B cell (primary cell): ENCODE measurements at regions not wholly inside any gene's neighbourhood (a gene's known extent, or its start where the extent isn't known, plus 50 kb on each side); places are given as distances from the start of the nearest gene placed in this dataset.

ENCODE experiments used
- ATAC-seq: fragments of 200-7000 bp; cut with Tn5 transposase; one replicate; pipeline ENCODE4 v1.10.0; 2021; ENCODE audit warnings: low read depth, mild to moderate bottlenecking, moderate number of reproducible peaks, moderate library complexity
- CTCF ChIA-PET: fragments of 350-600 bp; sonication (Branson Sonifier 250); formaldehyde crosslinking; loops from one replicate; lab custom pipeline; 2021; ENCODE audit warnings: antibody characterized with exemption, inconsistent platforms; lab: Charles Lee
- POLR2A ChIA-PET: fragments of 350-600 bp; sonication (Branson Sonifier 250); formaldehyde crosslinking; loops from one replicate; lab custom pipeline; 2021; ENCODE audit warnings: antibody characterized with exemption; lab: Charles Lee
- DNase-seq: peaks from one replicate; pipeline ENCODE4 v3.0.0; 2013
- H2AFZ ChIP-seq: 2 replicates; pipeline ENCODE4 v1.6.1; 2012; ENCODE audit warnings: mild to moderate bottlenecking, low read depth, low read length; ENCODE audit not compliant: insufficient read depth, poor library complexity, severe bottlenecking
- H3K27ac ChIP-seq, 2 donors: 1 replicate in 1 of 2; 2 replicates in 1 of 2; pipeline ENCODE4 v1.5.1; 2012 to 2013; ENCODE audit warnings: low read length in 2 of 2, mild to moderate bottlenecking in 2 of 2, moderate library complexity in 1 of 2
- H3K27me3 ChIP-seq, 4 experiments: fragments of 200-600 bp in 1 of 4; sonication (generic) in 1 of 4; replicated peaks in 1 of 4; 1 replicate in 2 of 4; 2 replicates in 2 of 4; pipeline versions ENCODE4 v1.6.1 to v1.7.0; 2013 to 2016; ENCODE audit warnings: low read length in 3 of 4, mild to moderate bottlenecking in 2 of 4, mixed read lengths in 1 of 4, moderate library complexity in 1 of 4; ENCODE audit not compliant: insufficient read depth in 4 of 4, control insufficient read depth in 3 of 4; ENCODE audit errors: control extremely low read depth in 1 of 4
- H3K36me3 ChIP-seq, 2 experiments: replicated peaks in 1 of 2; 1 replicate in 1 of 2; 2 replicates in 1 of 2; pipeline versions ENCODE4 v1.6.1 to v1.7.1; 2013; ENCODE audit warnings: low read length in 1 of 2; ENCODE audit not compliant: insufficient read depth in 2 of 2, control insufficient read depth in 1 of 2; ENCODE audit errors: control extremely low read depth in 1 of 2, extremely low read depth in 1 of 2
- H3K4me1 ChIP-seq, 2 donors: fragments of 200-600 bp in 1 of 2; sonication (generic) in 1 of 2; 1 replicate in 1 of 2; 2 replicates in 1 of 2; pipeline versions ENCODE4 v1.5.1 to v1.6.1; 2013 to 2017; ENCODE audit warnings: low read length in 2 of 2; ENCODE audit not compliant: control insufficient read depth in 2 of 2, insufficient read depth in 2 of 2
- H3K4me2 ChIP-seq: replicated peaks from 2 replicates; pipeline ENCODE3; 2012; ENCODE audit warnings: mild to moderate bottlenecking, low read depth, low read length; ENCODE audit not compliant: poor library complexity, severe bottlenecking
- H3K4me3 ChIP-seq, 5 experiments: fragments of 200-600 bp in 1 of 5; sonication (generic) in 1 of 5; 1 replicate in 3 of 5; 2 replicates in 2 of 5; pipeline versions ENCODE4 v1.5.1 to v1.7.0; 2011 to 2016; ENCODE audit warnings: low read length in 4 of 5, mild to moderate bottlenecking in 4 of 5, low read depth in 2 of 5, control low read depth in 1 of 5, moderate library complexity in 1 of 5; ENCODE audit not compliant: insufficient read depth in 1 of 5; ENCODE audit errors: control extremely low read depth in 1 of 5, extremely low read depth in 1 of 5
- H3K79me2 ChIP-seq: fragments of 200-600 bp; sonication (generic); one replicate; pipeline ENCODE4 v1.6.0; 2016; ENCODE audit warnings: low read length; ENCODE audit not compliant: control insufficient read depth, insufficient read depth
- H3K9ac ChIP-seq: fragments of 200-600 bp; sonication (generic); 2 replicates; pipeline ENCODE4 v1.6.1; 2017; ENCODE audit warnings: mild to moderate bottlenecking, low read length, moderate library complexity
- H3K9me3 ChIP-seq, 3 donors: one replicate each; pipeline versions ENCODE4 v1.6.1 to v1.7.1; 2013; ENCODE audit warnings: low read length in 2 of 3; ENCODE audit not compliant: control insufficient read depth in 2 of 3, insufficient read depth in 1 of 3; ENCODE audit errors: control extremely low read depth in 1 of 3
- H4K20me1 ChIP-seq: 2 replicates; pipeline ENCODE4 v1.6.0; 2012; ENCODE audit warnings: mild to moderate bottlenecking, low read length; ENCODE audit not compliant: insufficient read depth, control insufficient read depth, poor library complexity, severe bottlenecking
- H3K27ac Mint-ChIP-seq: one replicate; pipeline ENCODE4 v1.8.0; 2021; ENCODE audit warnings: mixed read lengths
- H3K27me3 Mint-ChIP-seq: one replicate; pipeline ENCODE4 v1.8.0; 2021; ENCODE audit warnings: mixed read lengths
- H3K4me1 Mint-ChIP-seq: one replicate; pipeline ENCODE4 v1.8.0; 2021; ENCODE audit warnings: mixed read lengths
- H3K4me3 Mint-ChIP-seq: one replicate; pipeline ENCODE4 v1.8.0; 2021; ENCODE audit warnings: mixed read lengths
- H3K9me3 Mint-ChIP-seq: one replicate; pipeline ENCODE4 v1.8.0; 2022; ENCODE audit warnings: mixed read lengths; ENCODE audit not compliant: insufficient read depth
- CTCF ChIP-seq: fragments of 200-600 bp; IDR thresholded peaks from one replicate; pipeline ENCODE4 v1.8.0; 2022; ENCODE audit warnings: antibody characterized with exemption, mild to moderate bottlenecking
- EZH2 ChIP-seq: IDR thresholded peaks from 2 replicates; pipeline ENCODE4 v1.6.1; 2012; ENCODE audit warnings: borderline replicate concordance, low read depth, mild to moderate bottlenecking, moderate library complexity, low read length; ENCODE audit not compliant: insufficient read depth, poor library complexity, severe bottlenecking
- WGBS: methylation state at CpG from one replicate; pipeline ENCODE4 v1.1.5; 2013; ENCODE audit warnings: missing lambda C conversion rate; ENCODE audit not compliant: insufficient coverage; 5-methylcytosine and 5-hydroxymethylcytosine counted together
- intact Hi-C: fragments of 100-400 bp; cut with micrococcal nuclease; formaldehyde crosslinking; loops from one replicate; pipeline ENCODE4 v1.10.0; 2022

- no peaks in the 10 kb centered on the region for H3K4me1 Mint-ChIP-seq
- H3K27me3 Mint-ChIP-seq = no peaks in the 10 kb centered on the region
- no peak overlapping the region for H3K27ac Mint-ChIP-seq
- no peaks in the 10 kb centered on the region for H3K27me3 ChIP-seq
- CTCF ChIA-PET = no interaction called here
- TF ChIP-seq EZH2 (no peak), CTCF (no peak)
- H3K9me3 ChIP-seq = no peaks in the 10 kb centered on the region
- H4K20me1 ChIP-seq = no peaks in the 10 kb centered on the region
- no peak overlapping the region for H2AFZ ChIP-seq
- ATAC-seq (no peak), DNase-seq (no peak)
- no peak overlapping the region for H3K4me2 ChIP-seq
- no peak overlapping the region for H3K4me3 ChIP-seq
- H3K4me3 Mint-ChIP-seq = no peak overlapping the region
- POLR2A ChIA-PET = no interaction called here
- intact Hi-C loops = no loop called here
- H3K36me3 ChIP-seq = no peaks in the 10 kb centered on the region
- H3K4me1 ChIP-seq = no peaks in the 10 kb centered on the region
- no peak overlapping the region for H3K9ac ChIP-seq
- WGBS = no CpG with 5 or more reads among the region's 2 CpGs
- no peak overlapping the region for H3K27ac ChIP-seq
- no peaks in the 10 kb centered on the region for H3K9me3 Mint-ChIP-seq
- no peaks in the 10 kb centered on the region for H3K79me2 ChIP-seq
Observed at GRCh38 chrX:140292188-140292587, 212.7 kb downstream of the SOX3 start.

- no peaks in the 10 kb centered on the region for H3K79me2 ChIP-seq
- ATAC-seq (no peak), DNase-seq (no peak)
- no peaks in the 10 kb centered on the region for H4K20me1 ChIP-seq
- no peaks in the 10 kb centered on the region for H3K4me1 Mint-ChIP-seq
- no peak overlapping the region for H3K27ac ChIP-seq
- no peak overlapping the region for H2AFZ ChIP-seq
- peaks cover 5% of the 10 kb centered on the region for H3K9me3 Mint-ChIP-seq
- H3K9me3 ChIP-seq = peaks cover 0 to 3% (median 0%) of the 10 kb centered on the region in 3 donors
- ChIA-PET CTCF (no interaction called here), POLR2A (no interaction called here)
- H3K27me3 ChIP-seq = no peaks in the 10 kb centered on the region
- no peak overlapping the region for H3K4me3 ChIP-seq
- H3K9ac ChIP-seq = no peak overlapping the region
- H3K36me3 ChIP-seq = no peaks in the 10 kb centered on the region
- no peaks in the 10 kb centered on the region for H3K4me1 ChIP-seq
- H3K4me2 ChIP-seq = no peak overlapping the region
- no peaks in the 10 kb centered on the region for H3K27me3 Mint-ChIP-seq
- intact Hi-C loops = no loop called here
- no peak overlapping the region for H3K4me3 Mint-ChIP-seq
- no CpG with 5 or more reads among the region's 3 CpGs for WGBS
- TF ChIP-seq CTCF = no peak
- no peak for TF ChIP-seq EZH2
- no peak overlapping the region for H3K27ac Mint-ChIP-seq
Observed at GRCh38 chrX:140274811-140275525, 229.9 kb downstream of the SOX3 start.
